ENCODE measurements at regions not wholly inside any gene's neighbourhood (a gene's known extent, or its start where the extent isn't known, plus 50 kb on each side); places are given as distances from the start of the nearest gene placed in this dataset.

GRCh38 chr13:80584785-80585184 is 243.9 kb upstream of the SPRY2 start:
- DNase-seq (ENCODE audit: low read depth, low spot score) = no peak
- in situ Hi-C loops (cut with HindIII; ENCODE audit: low pct_unique_long_range_greater_than_20kb, low sequenced_read_pairs) = no loop called here

GRCh38 chr13:80584306-80584705 is 243.4 kb upstream of the SPRY2 start:
- no peak for DNase-seq (ENCODE audit: low read depth, low spot score)
- in situ Hi-C loops (cut with HindIII; ENCODE audit: low pct_unique_long_range_greater_than_20kb, low sequenced_read_pairs) = no loop called here

GRCh38 chr13:80577926-80578670 is 237.2 kb upstream of the SPRY2 start:
- in situ Hi-C loops (cut with HindIII; ENCODE audit: low pct_unique_long_range_greater_than_20kb, low sequenced_read_pairs) = no loop called here
- DNase-seq (ENCODE audit: low read depth, low spot score) = no peak

GRCh38 chr13:80577285-80577684 is 236.4 kb upstream of the SPRY2 start:
- DNase-seq (ENCODE audit: low read depth, low spot score) = no peak
- in situ Hi-C loops (cut with HindIII; ENCODE audit: low pct_unique_long_range_greater_than_20kb, low sequenced_read_pairs) = no loop called here

GRCh38 chr13:80574113-80574850 is 233.4 kb upstream of the SPRY2 start:
- in situ Hi-C loops (cut with HindIII; ENCODE audit: low pct_unique_long_range_greater_than_20kb, low sequenced_read_pairs) = no loop called here
- DNase-seq (ENCODE audit: low read depth, low spot score) = peak; percentile 19

GRCh38 chr13:80572923-80573316 is 232.0 kb upstream of the SPRY2 start:
- DNase-seq (ENCODE audit: low read depth, low spot score) = no peak
- in situ Hi-C loops (cut with HindIII; ENCODE audit: low pct_unique_long_range_greater_than_20kb, low sequenced_read_pairs) = no loop called here

GRCh38 chr13:80572308-80572922 is 231.5 kb upstream of the SPRY2 start:
- DNase-seq (ENCODE audit: low read depth, low spot score) = no peak
- in situ Hi-C loops (cut with HindIII; ENCODE audit: low pct_unique_long_range_greater_than_20kb, low sequenced_read_pairs) = no loop called here

GRCh38 chr13:80571346-80572307 is 230.7 kb upstream of the SPRY2 start:
- peak; percentile 25 for DNase-seq (ENCODE audit: low read depth, low spot score)
- in situ Hi-C loops (cut with HindIII; ENCODE audit: low pct_unique_long_range_greater_than_20kb, low sequenced_read_pairs) = no loop called here

- no peak for DNase-seq (ENCODE audit: low read depth, low spot score)
- in situ Hi-C loops (cut with HindIII; ENCODE audit: low pct_unique_long_range_greater_than_20kb, low sequenced_read_pairs) = no loop called here
Observed at GRCh38 chr13:80563439-80563838, 222.5 kb upstream of the SPRY2 start.

- in situ Hi-C loops (cut with HindIII; ENCODE audit: low pct_unique_long_range_greater_than_20kb, low sequenced_read_pairs) = no loop called here
Observed at GRCh38 chr13:80562433-80563156, 221.7 kb upstream of the SPRY2 start.

GRCh38 chr13:80560609-80561008 is 219.7 kb upstream of the SPRY2 start:
- in situ Hi-C loops (cut with HindIII; ENCODE audit: low pct_unique_long_range_greater_than_20kb, low sequenced_read_pairs) = no loop called here
- no peak for DNase-seq (ENCODE audit: low read depth, low spot score)

More at GRCh38 chr13:80562433-80563156, 221.7 kb upstream of the SPRY2 start:
- no peak for DNase-seq (ENCODE audit: low read depth, low spot score)

GRCh38 chr13:80559944-80560343 is 219.0 kb upstream of the SPRY2 start:
- no peak for DNase-seq (ENCODE audit: low read depth, low spot score)
- in situ Hi-C loops (cut with HindIII; ENCODE audit: low pct_unique_long_range_greater_than_20kb, low sequenced_read_pairs) = no loop called here

GRCh38 chr13:80558074-80558473 is 217.1 kb upstream of the SPRY2 start:
- DNase-seq (ENCODE audit: low read depth, low spot score) = no peak
- in situ Hi-C loops (cut with HindIII; ENCODE audit: low pct_unique_long_range_greater_than_20kb, low sequenced_read_pairs) = no loop called here

GRCh38 chr13:80555796-80556678 is 215.1 kb upstream of the SPRY2 start:
- in situ Hi-C loops (cut with HindIII; ENCODE audit: low pct_unique_long_range_greater_than_20kb, low sequenced_read_pairs) = no loop called here
- no peak for DNase-seq (ENCODE audit: low read depth, low spot score)

- DNase-seq (ENCODE audit: low read depth, low spot score) = no peak
- in situ Hi-C loops (cut with HindIII; ENCODE audit: low pct_unique_long_range_greater_than_20kb, low sequenced_read_pairs) = no loop called here
Observed at GRCh38 chr13:80552851-80553440, 212.0 kb upstream of the SPRY2 start.
